HCT116 (cell line): ENCODE measurements at regions not wholly inside any gene's neighbourhood (a gene's known extent, or its start where the extent isn't known, plus 50 kb on each side); places are given as distances from the start of the nearest gene placed in this dataset.

Experiments
- CTCF ChIP-seq, 3 experiments: fragments of 200-600 bp in 1 of 3; sonication (generic) in 1 of 3; IDR thresholded peaks in 2 of 3; conservative IDR thresholded peaks in 1 of 3; 2 replicates each; pipeline ENCODE4 v1.5.1; 2012 to 2017; ENCODE audit warnings: low read depth in 2 of 3, low read length in 2 of 3, antibody characterized with exemption in 1 of 3, borderline replicate concordance in 1 of 3, control low read depth in 1 of 3, mild to moderate bottlenecking in 1 of 3, mixed read lengths in 1 of 3, mixed run types in 1 of 3, moderate library complexity in 1 of 3; ENCODE audit not compliant: insufficient read depth in 1 of 3
- ELF1 ChIP-seq: IDR thresholded peaks from 2 replicates; pipeline ENCODE4 v1.6.1; 2012; ENCODE audit warnings: low read depth, borderline replicate concordance
- EZH2 ChIP-seq: fragments of 200-600 bp; sonication (generic); IDR thresholded peaks from 2 replicates; pipeline ENCODE4 v1.6.1; 2017; ENCODE audit warnings: antibody characterized with exemption, mixed run types
- EZH2phosphoT487 ChIP-seq: fragments of 200-600 bp; IDR thresholded peaks from 2 replicates; pipeline ENCODE4 v1.6.1; 2018; ENCODE audit warnings: antibody characterized with exemption, borderline replicate concordance
- POLR2A ChIP-seq: IDR thresholded peaks from 2 replicates; pipeline ENCODE4 v1.7.0; 2011; ENCODE audit warnings: borderline replicate concordance; ENCODE audit not compliant: insufficient read depth, insufficient read length; ENCODE audit errors: extremely low read depth
- REST ChIP-seq: IDR thresholded peaks from 2 replicates; pipeline ENCODE4 v1.6.1; 2012; ENCODE audit warnings: low read depth
- TCF7L2 ChIP-seq: IDR thresholded peaks from 2 replicates; pipeline ENCODE4 v1.7.0; 2011; ENCODE audit warnings: borderline replicate concordance, inconsistent platforms; ENCODE audit not compliant: insufficient read depth, insufficient read length; ENCODE audit errors: extremely low read depth
- YY1 ChIP-seq: IDR thresholded peaks from 2 replicates; pipeline ENCODE4 v1.6.1; 2011; ENCODE audit warnings: low read length, low read depth, moderate library complexity, mild to moderate bottlenecking; ENCODE audit not compliant: insufficient replicate concordance; ENCODE audit errors: extremely low read depth

GRCh38 chr4:28774344-28774743, 1913.7 kb downstream of the STIM2 start:
- TF ChIP-seq REST (no peak), EZH2 (no peak), CTCF (IDR thresholded peaks at IDR 0.05 in 2 of 3, conservative IDR thresholded peaks at IDR 0.05 in 1 of 3; ENCODE audit: borderline replicate concordance in 1 of 3, insufficient read depth in 1 of 3, low read depth in 2 of 3, low read length in 2 of 3) (no peak), EZH2phosphoT487 (no peak), YY1 (no peak), ELF1 (no peak), POLR2A (no peak), TCF7L2 (no peak)
